Loucy (cell line): ENCODE measurements at regions not wholly inside any gene's neighbourhood (a gene's known extent, or its start where the extent isn't known, plus 50 kb on each side); places are given as distances from the start of the nearest gene placed in this dataset.

Source experiments
- EZH2phosphoT487 ChIP-seq: fragments of 200-600 bp; IDR thresholded peaks from 2 replicates; pipeline ENCODE4 v1.6.1; 2018; ENCODE audit warnings: antibody characterized with exemption, mild to moderate bottlenecking, moderate library complexity, borderline replicate concordance
- TF ChIP-seq, protein P1 (sequence below): fragments of 200-600 bp; sonication (generic); conservative IDR thresholded peaks from 2 replicates; pipeline ENCODE4 v1.5.1; 2014; ENCODE audit warnings: mild to moderate bottlenecking, antibody characterized with exemption, low read length

DNA sequence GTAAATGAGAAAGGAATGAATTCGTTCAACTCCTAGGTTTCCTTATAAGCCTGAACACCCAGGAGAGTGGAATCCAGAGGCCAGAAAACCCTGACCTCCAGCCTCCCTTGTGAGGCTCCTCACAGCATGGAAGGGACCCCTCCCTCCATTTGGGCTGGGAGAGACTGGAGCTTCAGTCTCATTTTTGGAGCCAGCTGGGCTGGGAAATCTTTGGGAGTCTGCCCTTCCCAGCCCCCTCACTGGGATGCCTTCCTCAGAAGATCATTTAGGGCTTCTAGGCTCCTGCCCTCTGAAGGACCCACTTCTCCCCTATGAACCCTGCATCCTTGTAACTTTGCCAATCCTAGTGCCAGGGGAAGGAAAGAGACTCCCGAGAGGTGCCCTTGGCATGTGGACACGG, 346.1 kb downstream of the CYP26B1 start:
- TF ChIP-seq, protein P1, sequence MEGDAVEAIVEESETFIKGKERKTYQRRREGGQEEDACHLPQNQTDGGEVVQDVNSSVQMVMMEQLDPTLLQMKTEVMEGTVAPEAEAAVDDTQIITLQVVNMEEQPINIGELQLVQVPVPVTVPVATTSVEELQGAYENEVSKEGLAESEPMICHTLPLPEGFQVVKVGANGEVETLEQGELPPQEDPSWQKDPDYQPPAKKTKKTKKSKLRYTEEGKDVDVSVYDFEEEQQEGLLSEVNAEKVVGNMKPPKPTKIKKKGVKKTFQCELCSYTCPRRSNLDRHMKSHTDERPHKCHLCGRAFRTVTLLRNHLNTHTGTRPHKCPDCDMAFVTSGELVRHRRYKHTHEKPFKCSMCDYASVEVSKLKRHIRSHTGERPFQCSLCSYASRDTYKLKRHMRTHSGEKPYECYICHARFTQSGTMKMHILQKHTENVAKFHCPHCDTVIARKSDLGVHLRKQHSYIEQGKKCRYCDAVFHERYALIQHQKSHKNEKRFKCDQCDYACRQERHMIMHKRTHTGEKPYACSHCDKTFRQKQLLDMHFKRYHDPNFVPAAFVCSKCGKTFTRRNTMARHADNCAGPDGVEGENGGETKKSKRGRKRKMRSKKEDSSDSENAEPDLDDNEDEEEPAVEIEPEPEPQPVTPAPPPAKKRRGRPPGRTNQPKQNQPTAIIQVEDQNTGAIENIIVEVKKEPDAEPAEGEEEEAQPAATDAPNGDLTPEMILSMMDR: no peak
- TF ChIP-seq EZH2phosphoT487: no peak
